Liver (tissue), 3 donors: ENCODE measurements at regions not wholly inside any gene's neighbourhood (a gene's known extent, or its start where the extent isn't known, plus 50 kb on each side); places are given as distances from the start of the nearest gene placed in this dataset.

Experiments
- EGR1 ChIP-seq, 2 donors: IDR thresholded peaks; 2 replicates each; pipeline ENCODE4 v1.6.1; 2016 to 2018; ENCODE audit warnings: antibody characterized with exemption in 2 of 2, low read depth in 2 of 2
- GABPA ChIP-seq, 2 donors: IDR thresholded peaks in 1 of 2; conservative IDR thresholded peaks in 1 of 2; 2 replicates each; pipeline ENCODE4 v1.6.1; 2016; ENCODE audit warnings: antibody characterized with exemption in 2 of 2, mild to moderate bottlenecking in 1 of 2, moderate library complexity in 1 of 2
- HNF4A ChIP-seq, 2 donors: conservative IDR thresholded peaks; 2 replicates each; pipeline ENCODE4 v1.6.1; 2016; ENCODE audit warnings: antibody characterized with exemption in 2 of 2, mild to moderate bottlenecking in 2 of 2
- HNF4G ChIP-seq: IDR thresholded peaks from 2 replicates; pipeline ENCODE4 v1.6.1; 2016; ENCODE audit warnings: antibody characterized with exemption
- RAD21 ChIP-seq, 2 donors: IDR thresholded peaks; 2 replicates each; pipeline ENCODE4 v1.6.1; 2016; ENCODE audit warnings: antibody characterized with exemption in 2 of 2, mild to moderate bottlenecking in 2 of 2
- RXRA ChIP-seq, 2 donors: IDR thresholded peaks; 2 replicates each; pipeline ENCODE4 v1.6.1; 2017 to 2018; ENCODE audit warnings: antibody characterized with exemption in 2 of 2, mild to moderate bottlenecking in 1 of 2
- SP1 ChIP-seq: IDR thresholded peaks from 2 replicates; pipeline ENCODE4 v1.6.1; 2018; ENCODE audit warnings: antibody characterized with exemption, mild to moderate bottlenecking
- TAF1 ChIP-seq: conservative IDR thresholded peaks from 2 replicates; pipeline ENCODE4 v1.6.1; 2016; ENCODE audit warnings: antibody characterized with exemption, mild to moderate bottlenecking
- YY1 ChIP-seq: IDR thresholded peaks from 2 replicates; pipeline ENCODE4 v1.6.1; 2016; ENCODE audit warnings: antibody characterized with exemption, mild to moderate bottlenecking
- TF ChIP-seq, protein P1 (sequence below): fragments of 150-350 bp; IDR thresholded peaks from 2 replicates; pipeline ENCODE4 v1.5.1; 2017; ENCODE audit warnings: improper control_type of control experiment, low read depth, low read length; ENCODE audit not compliant: missing input control
- TF ChIP-seq, protein P2 (sequence below): IDR thresholded peaks from 2 replicates; pipeline ENCODE4 v1.6.1; 2016; ENCODE audit warnings: antibody characterized with exemption
- TF ChIP-seq, protein P3 (sequence below): IDR thresholded peaks from 2 replicates; pipeline ENCODE4 v1.6.1; 2016; ENCODE audit warnings: antibody characterized with exemption
- TF ChIP-seq, protein P4 (sequence below): IDR thresholded peaks from 2 replicates; pipeline ENCODE4 v1.6.1; 2016; ENCODE audit warnings: antibody characterized with exemption, mild to moderate bottlenecking
- TF ChIP-seq, protein P5 (sequence below): IDR thresholded peaks from 2 replicates; pipeline ENCODE4 v1.6.1; 2016; ENCODE audit warnings: antibody characterized with exemption
- donor health status: healthy.
- donor health status: healthy.

DNA sequence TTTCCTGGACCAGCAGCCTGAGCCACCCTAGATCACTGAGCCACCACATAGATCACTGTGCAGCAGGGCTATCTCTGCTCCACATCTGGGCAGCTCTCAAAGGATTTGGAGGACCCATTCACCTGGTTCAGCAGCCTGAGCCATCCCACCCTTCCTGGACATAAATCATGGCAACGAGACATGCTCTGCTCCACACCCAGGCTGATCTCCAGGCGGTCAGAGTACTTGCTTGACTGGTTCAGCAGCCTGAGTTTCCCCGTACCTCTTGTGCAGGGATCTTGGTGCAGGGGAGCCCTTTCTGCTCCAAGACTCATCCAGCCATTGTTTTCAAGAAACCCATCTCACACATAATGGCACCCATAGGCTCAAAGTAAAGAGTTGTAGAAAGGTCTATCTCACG is 195.3 kb downstream of the LIG4 start:
- TF ChIP-seq, protein P1, sequence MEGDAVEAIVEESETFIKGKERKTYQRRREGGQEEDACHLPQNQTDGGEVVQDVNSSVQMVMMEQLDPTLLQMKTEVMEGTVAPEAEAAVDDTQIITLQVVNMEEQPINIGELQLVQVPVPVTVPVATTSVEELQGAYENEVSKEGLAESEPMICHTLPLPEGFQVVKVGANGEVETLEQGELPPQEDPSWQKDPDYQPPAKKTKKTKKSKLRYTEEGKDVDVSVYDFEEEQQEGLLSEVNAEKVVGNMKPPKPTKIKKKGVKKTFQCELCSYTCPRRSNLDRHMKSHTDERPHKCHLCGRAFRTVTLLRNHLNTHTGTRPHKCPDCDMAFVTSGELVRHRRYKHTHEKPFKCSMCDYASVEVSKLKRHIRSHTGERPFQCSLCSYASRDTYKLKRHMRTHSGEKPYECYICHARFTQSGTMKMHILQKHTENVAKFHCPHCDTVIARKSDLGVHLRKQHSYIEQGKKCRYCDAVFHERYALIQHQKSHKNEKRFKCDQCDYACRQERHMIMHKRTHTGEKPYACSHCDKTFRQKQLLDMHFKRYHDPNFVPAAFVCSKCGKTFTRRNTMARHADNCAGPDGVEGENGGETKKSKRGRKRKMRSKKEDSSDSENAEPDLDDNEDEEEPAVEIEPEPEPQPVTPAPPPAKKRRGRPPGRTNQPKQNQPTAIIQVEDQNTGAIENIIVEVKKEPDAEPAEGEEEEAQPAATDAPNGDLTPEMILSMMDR: no peak
- TF ChIP-seq, protein P2, sequence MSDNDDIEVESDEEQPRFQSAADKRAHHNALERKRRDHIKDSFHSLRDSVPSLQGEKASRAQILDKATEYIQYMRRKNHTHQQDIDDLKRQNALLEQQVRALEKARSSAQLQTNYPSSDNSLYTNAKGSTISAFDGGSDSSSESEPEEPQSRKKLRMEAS: no peak
- TF ChIP-seq, protein P3, sequence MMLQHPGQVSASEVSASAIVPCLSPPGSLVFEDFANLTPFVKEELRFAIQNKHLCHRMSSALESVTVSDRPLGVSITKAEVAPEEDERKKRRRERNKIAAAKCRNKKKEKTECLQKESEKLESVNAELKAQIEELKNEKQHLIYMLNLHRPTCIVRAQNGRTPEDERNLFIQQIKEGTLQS: no peak
- no peak for TF ChIP-seq TAF1
- no peak for TF ChIP-seq YY1
- TF ChIP-seq SP1: no peak
- TF ChIP-seq, protein P4, sequence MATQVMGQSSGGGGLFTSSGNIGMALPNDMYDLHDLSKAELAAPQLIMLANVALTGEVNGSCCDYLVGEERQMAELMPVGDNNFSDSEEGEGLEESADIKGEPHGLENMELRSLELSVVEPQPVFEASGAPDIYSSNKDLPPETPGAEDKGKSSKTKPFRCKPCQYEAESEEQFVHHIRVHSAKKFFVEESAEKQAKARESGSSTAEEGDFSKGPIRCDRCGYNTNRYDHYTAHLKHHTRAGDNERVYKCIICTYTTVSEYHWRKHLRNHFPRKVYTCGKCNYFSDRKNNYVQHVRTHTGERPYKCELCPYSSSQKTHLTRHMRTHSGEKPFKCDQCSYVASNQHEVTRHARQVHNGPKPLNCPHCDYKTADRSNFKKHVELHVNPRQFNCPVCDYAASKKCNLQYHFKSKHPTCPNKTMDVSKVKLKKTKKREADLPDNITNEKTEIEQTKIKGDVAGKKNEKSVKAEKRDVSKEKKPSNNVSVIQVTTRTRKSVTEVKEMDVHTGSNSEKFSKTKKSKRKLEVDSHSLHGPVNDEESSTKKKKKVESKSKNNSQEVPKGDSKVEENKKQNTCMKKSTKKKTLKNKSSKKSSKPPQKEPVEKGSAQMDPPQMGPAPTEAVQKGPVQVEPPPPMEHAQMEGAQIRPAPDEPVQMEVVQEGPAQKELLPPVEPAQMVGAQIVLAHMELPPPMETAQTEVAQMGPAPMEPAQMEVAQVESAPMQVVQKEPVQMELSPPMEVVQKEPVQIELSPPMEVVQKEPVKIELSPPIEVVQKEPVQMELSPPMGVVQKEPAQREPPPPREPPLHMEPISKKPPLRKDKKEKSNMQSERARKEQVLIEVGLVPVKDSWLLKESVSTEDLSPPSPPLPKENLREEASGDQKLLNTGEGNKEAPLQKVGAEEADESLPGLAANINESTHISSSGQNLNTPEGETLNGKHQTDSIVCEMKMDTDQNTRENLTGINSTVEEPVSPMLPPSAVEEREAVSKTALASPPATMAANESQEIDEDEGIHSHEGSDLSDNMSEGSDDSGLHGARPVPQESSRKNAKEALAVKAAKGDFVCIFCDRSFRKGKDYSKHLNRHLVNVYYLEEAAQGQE: no peak
- no peak for TF ChIP-seq HNF4A (conservative IDR thresholded peaks at IDR 0.05)
- TF ChIP-seq EGR1 (IDR thresholded peaks at IDR 0.05; ENCODE audit: low read depth in 2 of 2): no peak
- no peak for TF ChIP-seq HNF4G
- no peak for TF ChIP-seq RAD21 (IDR thresholded peaks at IDR 0.05)
- TF ChIP-seq RXRA (IDR thresholded peaks at IDR 0.05): no peak
- no peak for TF ChIP-seq GABPA (IDR thresholded peaks at IDR 0.05 in 1 of 2, conservative IDR thresholded peaks at IDR 0.05 in 1 of 2)
- TF ChIP-seq, protein P5, sequence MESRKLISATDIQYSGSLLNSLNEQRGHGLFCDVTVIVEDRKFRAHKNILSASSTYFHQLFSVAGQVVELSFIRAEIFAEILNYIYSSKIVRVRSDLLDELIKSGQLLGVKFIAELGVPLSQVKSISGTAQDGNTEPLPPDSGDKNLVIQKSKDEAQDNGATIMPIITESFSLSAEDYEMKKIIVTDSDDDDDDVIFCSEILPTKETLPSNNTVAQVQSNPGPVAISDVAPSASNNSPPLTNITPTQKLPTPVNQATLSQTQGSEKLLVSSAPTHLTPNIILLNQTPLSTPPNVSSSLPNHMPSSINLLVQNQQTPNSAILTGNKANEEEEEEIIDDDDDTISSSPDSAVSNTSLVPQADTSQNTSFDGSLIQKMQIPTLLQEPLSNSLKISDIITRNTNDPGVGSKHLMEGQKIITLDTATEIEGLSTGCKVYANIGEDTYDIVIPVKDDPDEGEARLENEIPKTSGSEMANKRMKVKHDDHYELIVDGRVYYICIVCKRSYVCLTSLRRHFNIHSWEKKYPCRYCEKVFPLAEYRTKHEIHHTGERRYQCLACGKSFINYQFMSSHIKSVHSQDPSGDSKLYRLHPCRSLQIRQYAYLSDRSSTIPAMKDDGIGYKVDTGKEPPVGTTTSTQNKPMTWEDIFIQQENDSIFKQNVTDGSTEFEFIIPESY: no peak
